ENCODE measurements at regions not wholly inside any gene's neighbourhood (a gene's known extent, or its start where the extent isn't known, plus 50 kb on each side); places are given as distances from the start of the nearest gene placed in this dataset.

DNA sequence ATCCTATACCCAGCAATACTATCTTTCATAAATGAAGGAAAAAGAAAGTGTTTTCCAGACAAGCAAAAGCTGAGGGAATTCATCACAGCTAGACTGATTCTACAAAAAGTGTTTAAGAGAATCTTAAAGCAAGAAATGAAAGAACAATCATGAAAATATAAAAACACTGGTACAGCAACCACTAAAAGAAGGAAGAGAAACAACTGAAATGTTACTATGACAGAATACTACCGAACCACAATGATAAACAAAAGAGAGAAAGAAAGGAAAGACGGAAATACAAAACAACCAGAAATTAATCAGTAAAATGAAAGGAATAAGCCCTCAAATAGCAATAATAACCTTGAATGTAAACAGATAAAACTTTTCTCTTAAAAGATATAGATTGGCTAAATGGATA lies 110.8 kb upstream of the AFF2 start:
- TF ChIP-seq, protein P1, sequence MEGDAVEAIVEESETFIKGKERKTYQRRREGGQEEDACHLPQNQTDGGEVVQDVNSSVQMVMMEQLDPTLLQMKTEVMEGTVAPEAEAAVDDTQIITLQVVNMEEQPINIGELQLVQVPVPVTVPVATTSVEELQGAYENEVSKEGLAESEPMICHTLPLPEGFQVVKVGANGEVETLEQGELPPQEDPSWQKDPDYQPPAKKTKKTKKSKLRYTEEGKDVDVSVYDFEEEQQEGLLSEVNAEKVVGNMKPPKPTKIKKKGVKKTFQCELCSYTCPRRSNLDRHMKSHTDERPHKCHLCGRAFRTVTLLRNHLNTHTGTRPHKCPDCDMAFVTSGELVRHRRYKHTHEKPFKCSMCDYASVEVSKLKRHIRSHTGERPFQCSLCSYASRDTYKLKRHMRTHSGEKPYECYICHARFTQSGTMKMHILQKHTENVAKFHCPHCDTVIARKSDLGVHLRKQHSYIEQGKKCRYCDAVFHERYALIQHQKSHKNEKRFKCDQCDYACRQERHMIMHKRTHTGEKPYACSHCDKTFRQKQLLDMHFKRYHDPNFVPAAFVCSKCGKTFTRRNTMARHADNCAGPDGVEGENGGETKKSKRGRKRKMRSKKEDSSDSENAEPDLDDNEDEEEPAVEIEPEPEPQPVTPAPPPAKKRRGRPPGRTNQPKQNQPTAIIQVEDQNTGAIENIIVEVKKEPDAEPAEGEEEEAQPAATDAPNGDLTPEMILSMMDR (conservative IDR thresholded peaks at IDR 0.05; ENCODE audit: low read depth, low read length): no peak
- TF ChIP-seq EZH2phosphoT487 (IDR thresholded peaks at IDR 0.05; ENCODE audit: borderline replicate concordance, low read length) (no peak), EZH2 (IDR thresholded peaks at IDR 0.05; ENCODE audit: low read length, unreplicated experiment) (no peak)

All from PC-3 (cell line).